ENCODE measurements at regions not wholly inside any gene's neighbourhood (a gene's known extent, or its start where the extent isn't known, plus 50 kb on each side); places are given as distances from the start of the nearest gene placed in this dataset.

DNA sequence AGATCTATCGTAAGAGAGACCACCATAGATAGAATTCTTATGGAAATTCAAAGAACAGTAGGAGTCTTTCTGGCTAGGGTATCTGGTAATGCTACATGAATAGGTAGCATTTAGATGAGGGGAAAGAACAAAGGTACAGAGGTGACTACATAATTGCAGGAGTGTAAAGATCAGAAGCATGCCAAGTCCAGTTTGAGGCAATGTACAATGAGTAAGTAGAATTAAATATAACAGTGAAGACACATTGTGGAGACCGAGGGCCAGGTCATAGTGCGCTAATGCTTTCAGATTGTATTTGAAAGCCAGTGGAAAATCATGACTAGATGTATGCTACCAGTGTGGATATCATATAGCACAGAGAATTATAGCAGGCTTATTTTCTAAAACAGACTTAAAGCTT lies 1611.6 kb upstream of the LRRTM3 start:
- DNase-seq (ENCODE audit: low spot score) (no peak), ATAC-seq (no peak)
- intact Hi-C loops (cut with DNase I) = no loop called here

DNA sequence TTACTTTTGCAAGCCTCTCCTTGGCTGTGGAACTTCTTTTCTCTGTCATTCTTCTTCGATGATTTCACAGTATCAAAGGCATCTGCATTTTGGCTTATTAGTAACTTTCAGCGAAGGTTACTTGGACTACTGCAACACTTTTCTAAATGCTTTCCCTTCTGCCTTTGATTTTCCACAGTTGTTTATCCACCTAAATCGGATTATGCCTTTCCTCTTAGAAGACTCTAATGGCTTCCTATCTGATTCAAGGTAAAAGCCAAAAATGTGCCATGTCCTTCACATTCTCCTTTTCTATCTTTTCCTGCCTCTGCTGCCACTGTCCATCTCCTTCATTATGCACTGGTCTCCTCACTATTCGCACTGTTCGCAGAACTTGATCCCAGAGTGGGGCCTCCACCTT lies 1606.3 kb upstream of the LRRTM3 start:
- no peak for DNase-seq (ENCODE audit: low spot score)
- intact Hi-C loops (cut with DNase I) = no loop called here
- no peak for ATAC-seq

DNA sequence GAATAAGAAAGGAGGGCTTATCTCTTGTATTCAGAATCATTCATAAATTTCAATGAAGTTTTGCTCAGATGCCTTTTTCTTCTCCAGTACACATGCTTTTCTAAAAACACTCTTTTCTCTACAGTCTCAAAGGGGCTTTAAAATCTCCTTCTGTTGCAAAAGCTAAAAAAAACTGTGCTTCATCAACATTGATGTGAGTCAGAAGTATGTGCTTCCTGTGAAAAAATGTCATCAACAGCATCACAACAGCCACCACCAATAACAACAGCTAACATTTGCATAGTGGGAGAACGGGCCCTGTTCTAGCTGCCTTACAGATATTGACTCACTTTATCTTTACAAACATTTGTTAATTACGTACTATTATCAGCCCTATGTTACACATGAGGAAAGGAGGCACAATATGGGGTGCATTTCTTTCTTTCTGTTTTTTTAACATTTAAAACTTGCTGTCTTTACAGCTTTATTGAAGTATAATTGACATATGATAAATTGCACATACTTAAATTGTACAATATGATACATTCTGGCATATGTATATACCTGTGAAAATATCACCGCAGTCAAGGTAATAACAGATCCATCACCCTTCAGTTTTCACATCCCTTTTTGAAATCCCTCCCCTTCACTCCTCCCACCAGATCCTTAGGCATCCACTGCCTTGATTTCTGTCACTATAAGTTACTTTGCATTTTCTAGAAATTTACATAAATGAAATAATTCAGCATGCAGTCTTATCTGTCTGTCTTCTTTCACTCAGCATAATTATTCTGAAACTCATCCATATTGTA lies 1605.4 kb upstream of the LRRTM3 start:
- ATAC-seq (peak; percentile 58), DNase-seq (ENCODE audit: low spot score) (no peak)
- intact Hi-C loops (cut with DNase I) = no loop called here

DNA sequence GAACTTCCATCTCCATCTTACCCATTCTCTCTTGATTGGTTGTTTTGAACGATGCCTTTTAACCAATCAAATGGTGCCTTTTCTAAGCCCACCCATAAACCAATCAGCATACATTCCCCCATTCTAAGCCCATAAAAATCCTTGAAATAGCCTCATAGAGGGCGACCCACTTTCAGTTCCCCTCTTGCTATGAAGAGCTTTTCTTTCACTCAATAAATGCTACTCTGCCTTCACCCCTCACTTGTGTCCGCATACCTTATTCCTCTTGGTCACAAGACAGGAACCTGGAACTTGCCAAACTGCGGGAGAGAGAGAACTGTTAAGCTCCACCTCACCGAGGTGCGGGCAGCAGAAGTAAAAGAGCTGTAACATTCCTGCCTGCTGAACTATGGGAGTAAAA lies 1602.0 kb upstream of the LRRTM3 start:
- no peak for DNase-seq (ENCODE audit: low spot score)
- intact Hi-C loops (cut with DNase I) = no loop called here
- no peak for ATAC-seq

DNA sequence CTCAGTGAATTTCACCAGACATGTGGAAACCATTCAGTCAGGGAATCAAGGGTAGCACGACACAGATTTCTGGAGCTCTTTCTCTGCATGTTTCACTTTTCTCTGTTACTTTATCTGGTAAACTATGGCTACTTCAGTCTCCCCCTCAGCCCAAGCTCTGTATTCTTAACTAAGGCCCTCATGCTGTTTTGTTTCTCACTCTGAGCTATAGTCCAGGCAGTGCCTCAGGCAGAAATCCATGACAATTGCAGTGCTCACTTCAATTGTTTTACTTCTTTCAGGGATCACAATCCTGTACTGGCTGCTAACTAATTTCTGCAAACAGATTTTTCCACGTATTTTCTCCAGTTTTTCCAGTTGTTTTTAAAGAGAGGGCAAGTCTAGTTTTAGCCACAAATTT lies 1599.9 kb upstream of the LRRTM3 start:
- DNase-seq (ENCODE audit: low spot score) (no peak), ATAC-seq (no peak)
- intact Hi-C loops (cut with DNase I) = no loop called here

DNA sequence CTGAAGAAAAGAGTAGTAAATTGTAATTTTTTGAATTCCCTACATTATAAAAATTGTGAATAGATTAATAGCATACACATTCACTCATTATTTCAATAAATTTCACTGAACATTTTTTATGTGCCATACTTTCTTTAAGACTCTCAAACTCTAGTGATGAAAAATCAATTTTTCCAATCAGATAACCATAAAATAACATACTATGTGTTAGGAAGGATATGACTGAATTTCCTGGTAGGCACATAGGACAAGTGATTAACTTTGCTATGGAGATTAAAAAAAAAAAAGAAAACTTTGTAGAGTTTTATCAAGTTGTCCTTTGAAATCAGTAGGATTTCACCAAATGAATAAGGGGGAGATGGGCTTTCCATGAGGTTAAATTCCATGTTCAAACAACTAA lies 1597.3 kb upstream of the LRRTM3 start:
- intact Hi-C loops (cut with DNase I) = no loop called here
- DNase-seq (ENCODE audit: low spot score) (no peak), ATAC-seq (no peak)

DNA sequence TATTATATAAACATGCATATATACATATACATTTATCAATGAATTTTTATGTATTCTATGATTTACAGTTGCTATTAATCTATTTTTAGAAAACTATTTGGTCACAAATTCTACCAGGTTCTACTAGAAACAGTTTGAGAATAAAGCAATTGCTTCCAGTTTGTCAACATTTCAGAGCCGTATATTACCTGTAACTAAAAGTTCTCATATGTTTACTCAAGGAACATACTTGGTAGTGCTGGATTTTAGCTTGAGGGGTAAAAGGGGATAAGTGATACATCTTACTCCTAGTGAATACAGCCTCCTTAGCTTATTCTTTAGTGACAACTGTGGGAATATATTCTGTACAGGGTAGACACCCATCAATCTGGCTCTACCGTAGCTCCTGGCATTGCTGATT lies 1590.5 kb upstream of the LRRTM3 start:
- intact Hi-C loops (cut with DNase I) = no loop called here
- DNase-seq (ENCODE audit: low spot score) = no peak
- ATAC-seq = no peak

DNA sequence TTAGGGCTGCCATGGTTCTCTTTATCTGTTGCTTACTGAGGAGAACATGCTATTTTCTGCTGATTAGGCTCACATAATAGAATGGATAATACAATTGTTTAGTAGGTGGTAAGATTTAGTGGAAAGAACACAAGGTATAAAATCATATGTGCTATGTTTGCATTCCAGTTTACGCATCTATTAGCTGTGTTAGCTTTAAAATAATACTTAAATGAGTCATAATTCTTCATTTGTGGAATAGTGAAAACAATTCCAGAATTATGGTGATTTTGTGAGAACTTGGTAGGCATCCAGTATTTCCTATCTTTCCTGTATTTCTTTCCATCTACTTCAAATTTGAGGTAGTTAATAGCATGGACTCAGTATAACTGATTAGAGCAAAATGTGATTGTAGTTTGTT lies 1585.5 kb upstream of the LRRTM3 start:
- no peak for ATAC-seq
- intact Hi-C loops (cut with DNase I) = no loop called here
- no peak for DNase-seq (ENCODE audit: low spot score)

DNA sequence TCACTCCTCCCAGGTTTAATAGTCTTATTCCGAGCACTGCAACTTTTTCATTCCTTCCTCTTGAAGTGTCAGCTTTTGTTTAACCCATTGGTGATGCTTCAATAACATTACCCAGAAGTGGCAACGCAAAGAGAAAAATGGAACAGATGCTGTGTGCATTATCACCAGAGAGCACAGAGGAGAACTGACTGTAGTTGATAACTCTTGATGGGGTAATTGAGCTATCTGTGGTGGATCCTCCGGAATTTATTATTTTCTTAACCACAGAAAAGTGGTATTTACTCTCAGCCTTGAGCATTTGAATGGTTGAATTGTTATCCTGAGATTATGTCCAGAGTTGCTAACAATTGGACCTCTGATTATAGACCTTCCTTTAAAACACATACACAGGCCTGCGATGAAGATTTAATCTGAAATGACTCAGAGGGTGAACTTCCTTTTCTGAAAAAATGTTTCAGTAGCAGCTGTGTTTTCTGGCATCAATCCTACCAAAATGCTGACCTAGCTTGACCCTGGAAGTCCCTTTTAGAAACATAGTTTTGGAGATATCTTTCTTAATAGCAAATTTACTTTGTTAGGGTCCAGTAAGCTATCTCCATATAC lies 1584.4 kb upstream of the LRRTM3 start:
- ATAC-seq = peak; percentile 81
- intact Hi-C loops (cut with DNase I) = no loop called here
- no peak for DNase-seq (ENCODE audit: low spot score)

DNA sequence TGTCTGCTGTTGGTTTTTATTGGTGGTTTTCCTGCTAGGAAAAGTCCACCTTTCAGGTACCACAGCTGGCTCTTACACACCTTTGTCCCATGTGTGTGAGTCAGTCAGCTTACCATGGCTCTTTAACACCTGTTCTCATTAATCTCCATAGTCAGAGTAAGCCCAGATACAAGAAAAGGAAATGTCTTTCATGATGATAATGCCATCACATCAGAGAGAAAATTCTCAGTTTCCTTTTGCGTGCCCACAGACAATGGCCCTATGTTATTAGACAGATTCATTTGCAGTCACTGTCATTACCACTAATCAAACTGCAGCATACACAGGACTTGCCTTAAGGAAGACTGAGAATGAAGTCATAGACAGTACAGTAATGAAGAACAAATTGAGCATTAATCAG lies 1583.6 kb upstream of the LRRTM3 start:
- no peak for DNase-seq (ENCODE audit: low spot score)
- no peak for ATAC-seq
- intact Hi-C loops (cut with DNase I) = no loop called here

DNA sequence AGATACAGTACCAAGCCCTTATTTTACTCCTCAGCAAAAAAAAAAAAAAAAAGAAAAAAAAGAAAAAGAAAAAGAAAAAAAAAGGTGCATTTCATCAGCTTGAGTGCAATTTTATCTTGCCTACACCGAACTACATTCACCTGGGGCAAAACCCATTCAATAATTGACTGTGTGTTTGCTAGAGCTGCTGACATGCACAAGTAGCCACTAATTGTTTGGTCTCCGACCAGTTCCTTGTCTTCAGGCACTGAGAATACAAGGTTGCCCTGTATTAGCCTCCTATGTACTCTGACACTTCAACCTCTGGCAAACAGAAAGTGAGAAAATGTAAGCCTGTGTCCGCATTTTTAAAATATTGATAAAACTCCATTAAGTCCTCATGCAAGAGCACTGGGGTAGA lies 1579.4 kb upstream of the LRRTM3 start:
- intact Hi-C loops (cut with DNase I) = no loop called here
- no peak for ATAC-seq
- DNase-seq (ENCODE audit: low spot score) = no peak

DNA sequence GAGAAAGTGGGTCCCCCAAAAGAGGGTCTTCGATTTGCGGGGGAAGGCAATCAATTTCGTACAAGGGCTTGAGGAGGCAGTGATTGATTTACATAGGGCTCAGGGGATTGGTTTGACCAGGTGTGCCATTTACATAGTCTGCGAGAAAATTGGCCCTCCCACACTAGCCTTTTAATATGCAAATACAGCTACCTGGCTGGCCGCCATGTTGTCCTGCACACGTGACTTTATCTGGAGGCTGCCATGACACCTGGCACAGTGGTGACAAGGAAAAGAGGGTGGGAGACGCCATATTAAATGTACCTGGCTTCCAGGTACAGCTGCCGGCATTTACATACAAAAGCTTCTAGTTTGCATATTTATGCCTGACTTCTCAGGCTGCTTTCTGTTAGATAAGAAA lies 1577.2 kb upstream of the LRRTM3 start:
- intact Hi-C loops (cut with DNase I) = no loop called here
- no peak for ATAC-seq
- no peak for DNase-seq (ENCODE audit: low spot score)

DNA sequence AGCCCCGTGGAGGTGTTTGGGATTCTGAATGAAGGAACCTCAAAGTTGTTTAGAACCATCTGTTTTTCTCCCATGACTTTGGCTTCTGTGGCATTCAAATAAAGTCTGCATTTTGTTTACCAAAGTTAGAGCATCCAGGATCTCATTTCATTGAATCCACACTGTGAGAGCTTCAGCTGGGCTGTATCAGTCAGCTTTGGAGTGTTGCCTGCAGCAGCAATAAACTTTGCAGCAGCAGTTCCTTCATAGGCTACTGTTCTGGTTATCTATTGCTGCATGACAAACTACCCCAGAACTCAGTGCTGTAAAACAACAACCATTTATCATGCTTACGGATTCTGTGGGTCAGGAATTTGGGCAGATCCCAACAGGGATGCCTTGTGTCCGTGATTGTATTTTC lies 1575.2 kb upstream of the LRRTM3 start:
- ATAC-seq (no peak), DNase-seq (ENCODE audit: low spot score) (no peak)
- intact Hi-C loops (cut with DNase I) = no loop called here

DNA sequence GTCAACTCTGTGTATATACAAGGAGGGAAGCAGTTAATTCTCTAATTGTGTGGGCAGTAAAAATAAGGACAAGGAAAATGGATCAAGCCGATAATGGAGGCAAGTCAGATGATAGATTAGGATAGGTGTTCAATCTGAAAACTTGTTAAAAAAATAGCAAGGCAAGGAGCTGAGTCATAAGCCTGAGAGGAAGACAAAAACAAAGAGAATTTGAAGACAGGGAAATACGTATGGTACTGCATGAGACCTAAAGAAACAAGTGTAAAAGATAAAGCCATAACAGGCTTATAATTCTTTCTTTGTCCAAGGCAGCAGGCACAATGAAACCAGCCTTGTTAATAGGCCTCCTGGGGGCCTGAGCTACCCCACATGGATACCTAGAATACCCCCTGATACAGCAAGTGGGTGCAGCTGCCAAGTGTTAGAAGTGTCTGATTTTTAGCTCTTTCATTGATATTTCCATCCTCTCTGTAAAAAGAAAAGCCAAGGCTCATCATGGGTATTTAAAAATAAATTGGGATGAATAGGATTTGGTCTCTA lies 1570.6 kb upstream of the LRRTM3 start:
- no peak for DNase-seq (ENCODE audit: low spot score)
- no peak for ATAC-seq
- intact Hi-C loops (cut with DNase I) = no loop called here

DNA sequence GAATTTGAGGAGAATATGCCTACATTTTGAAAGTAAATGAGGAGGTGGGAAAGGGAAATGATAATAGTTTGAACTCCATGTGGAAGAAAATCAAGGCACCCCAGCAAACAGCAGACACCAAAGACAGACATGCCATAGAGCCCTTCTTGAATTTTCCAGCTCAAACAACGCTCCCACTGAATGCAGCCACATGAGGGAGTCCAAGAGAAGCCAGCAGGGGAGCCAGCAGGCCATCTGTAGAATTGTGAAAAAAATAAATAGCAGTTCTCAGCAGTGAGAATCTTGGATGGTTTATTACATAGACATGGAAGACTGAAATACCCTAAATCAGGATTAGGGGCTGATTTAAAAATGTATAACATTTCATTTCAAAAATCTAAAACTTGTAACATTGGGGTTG lies 1567.3 kb upstream of the LRRTM3 start:
- DNase-seq (ENCODE audit: low spot score) = no peak
- ATAC-seq = no peak
- intact Hi-C loops (cut with DNase I) = no loop called here

DNA sequence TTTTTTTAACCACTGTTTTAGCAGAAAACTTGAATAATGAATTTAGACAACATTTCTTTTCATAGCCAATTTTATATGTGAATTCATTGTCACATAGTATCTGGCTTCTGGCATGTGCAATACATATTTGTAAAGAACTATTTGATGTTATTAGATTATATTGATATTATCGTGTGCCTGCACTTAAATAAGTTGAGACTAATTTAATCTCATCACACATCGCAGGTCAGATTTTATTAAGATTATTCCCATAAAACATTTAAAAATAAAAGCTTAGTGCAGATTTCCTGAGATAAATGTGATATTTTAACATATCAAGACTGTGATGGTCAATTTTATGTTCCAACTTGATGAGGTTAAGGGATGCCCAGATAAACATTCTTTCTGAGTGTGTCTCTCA lies 1565.3 kb upstream of the LRRTM3 start:
- DNase-seq (ENCODE audit: low spot score) (no peak), ATAC-seq (no peak)
- intact Hi-C loops (cut with DNase I) = no loop called here

DNA sequence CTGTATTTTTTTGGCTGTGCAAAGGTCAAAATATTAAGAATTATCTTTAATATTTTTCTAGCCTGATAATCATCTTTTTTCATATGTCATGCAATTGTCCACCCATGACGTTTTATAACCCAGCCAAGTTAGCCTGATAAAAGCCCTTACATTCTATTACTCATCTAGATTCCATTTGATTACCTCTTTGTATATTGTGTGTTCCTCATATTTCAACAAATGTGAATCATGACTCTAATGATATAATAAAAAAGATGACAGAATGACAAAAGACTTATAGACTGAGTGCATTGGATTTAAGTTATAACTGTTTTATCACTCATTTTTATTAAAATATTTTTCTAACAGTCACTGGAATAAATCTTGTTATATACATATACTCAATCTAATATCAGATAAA lies 1560.0 kb upstream of the LRRTM3 start:
- no peak for DNase-seq (ENCODE audit: low spot score)
- ATAC-seq = no peak
- intact Hi-C loops (cut with DNase I) = no loop called here

DNA sequence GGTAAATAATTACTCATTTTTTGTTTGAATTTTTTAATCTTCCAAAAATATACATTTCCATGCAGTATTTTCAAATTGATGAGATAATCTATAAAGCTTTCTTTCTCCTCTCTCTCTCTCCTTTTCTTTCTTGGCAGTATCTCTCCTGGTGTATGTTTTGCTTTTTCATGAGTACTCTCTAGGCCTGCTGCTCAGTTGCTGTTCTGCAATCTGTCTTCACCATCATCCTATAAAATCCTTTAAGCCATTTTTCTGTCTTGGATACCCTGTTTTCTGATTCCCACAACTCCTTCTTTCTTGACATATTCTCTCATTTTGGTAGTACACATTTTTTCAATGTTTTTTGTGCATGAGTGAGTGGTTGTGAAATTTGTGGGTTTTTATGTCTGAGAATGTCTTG lies 1558.1 kb upstream of the LRRTM3 start:
- ATAC-seq (no peak), DNase-seq (ENCODE audit: low spot score) (no peak)
- intact Hi-C loops (cut with DNase I) = no loop called here

DNA sequence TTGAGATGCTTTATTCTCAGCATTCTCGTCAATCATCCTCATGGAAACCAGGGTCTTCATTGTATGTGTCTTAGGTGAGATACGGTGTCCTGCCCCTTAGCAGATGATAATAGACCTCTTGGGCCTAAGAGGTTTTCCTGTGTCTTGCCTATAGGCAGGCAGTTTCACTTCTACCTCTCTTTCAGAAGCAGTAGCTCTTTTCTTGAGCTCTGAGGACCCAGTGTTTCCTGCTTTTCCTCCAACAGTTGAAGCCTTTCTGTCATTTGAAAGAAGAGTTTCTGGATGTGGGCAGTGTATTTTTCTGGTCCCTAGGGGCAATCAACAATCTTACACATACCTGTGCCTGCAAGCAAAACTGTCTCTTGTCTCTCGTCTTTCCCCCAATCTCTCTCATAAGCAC lies 1550.3 kb upstream of the LRRTM3 start:
- intact Hi-C loops (cut with DNase I) = no loop called here
- ATAC-seq (no peak), DNase-seq (ENCODE audit: low spot score) (no peak)

DNA sequence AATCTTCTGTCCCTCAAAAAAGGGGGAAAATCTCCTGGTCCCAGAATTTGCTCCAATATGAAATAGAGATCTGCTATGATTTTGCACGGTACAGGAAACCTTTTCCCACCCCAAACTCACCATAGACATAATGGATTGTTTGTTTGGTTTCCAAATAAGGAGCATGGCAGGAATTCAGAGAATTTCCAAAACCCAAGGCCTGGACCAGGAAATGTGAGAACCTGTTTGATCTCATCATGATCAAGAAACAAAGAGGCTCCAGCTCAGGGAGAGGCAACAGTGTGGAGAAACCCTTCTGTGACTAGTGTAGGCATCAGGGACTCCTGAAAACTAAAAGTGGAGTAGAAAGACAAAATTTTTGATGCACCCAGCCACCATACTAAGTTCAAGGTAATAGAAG lies 1548.1 kb upstream of the LRRTM3 start:
- DNase-seq (ENCODE audit: low spot score) (no peak), ATAC-seq (no peak)
- intact Hi-C loops (cut with DNase I) = no loop called here

All from sciatic nerve (tissue), 2 donors.